Nucleus accumbens (tissue), 56 donors: ENCODE measurements at regions not wholly inside any gene's neighbourhood (a gene's known extent, or its start where the extent isn't known, plus 50 kb on each side); places are given as distances from the start of the nearest gene placed in this dataset.
"Not testable (repeated sequence)": the region's sequence is repeated elsewhere in the genome, so short reads cannot be mapped to it uniquely, and the experiment has no call there.

ENCODE experiments used
- DNase-seq, 56 donors: peaks; one replicate each; lab custom pipeline; 2025; lab: John Stamatoyannopoulos, UW

GRCh38 chr3:182414586-182414985 lies 378.7 kb upstream of the ATP11B start:
- DNase-seq: no peak

- DNase-seq: no peak
Measured at GRCh38 chr3:182420741-182421140, 372.6 kb upstream of the ATP11B start.

DNA sequence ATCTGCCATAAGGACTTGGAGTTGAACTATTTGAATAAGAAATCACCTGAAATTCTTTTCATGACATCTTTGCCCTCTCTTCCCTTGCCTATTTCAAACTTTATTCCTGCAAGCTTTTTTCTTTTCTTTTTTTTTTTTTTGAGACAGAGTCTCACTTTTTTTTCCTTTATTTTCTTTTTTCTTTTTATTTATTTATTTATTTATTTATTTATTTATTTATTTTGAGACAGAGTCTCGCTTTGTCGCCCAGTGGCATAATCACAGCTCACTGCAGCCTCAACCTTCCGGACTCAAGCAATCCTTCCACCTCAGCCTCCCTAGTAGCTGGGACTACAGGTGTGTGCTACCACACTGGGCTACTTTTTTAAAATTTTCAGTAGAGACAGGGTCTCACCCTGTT lies 369.3 kb upstream of the ATP11B start:
- DNase-seq: no peak

GRCh38 chr3:182425926-182426718 lies 367.2 kb upstream of the ATP11B start:
- DNase-seq: not testable (repeated sequence)

- not testable (repeated sequence) for DNase-seq
Measured at GRCh38 chr3:182431972-182432371, 361.3 kb upstream of the ATP11B start.

DNA sequence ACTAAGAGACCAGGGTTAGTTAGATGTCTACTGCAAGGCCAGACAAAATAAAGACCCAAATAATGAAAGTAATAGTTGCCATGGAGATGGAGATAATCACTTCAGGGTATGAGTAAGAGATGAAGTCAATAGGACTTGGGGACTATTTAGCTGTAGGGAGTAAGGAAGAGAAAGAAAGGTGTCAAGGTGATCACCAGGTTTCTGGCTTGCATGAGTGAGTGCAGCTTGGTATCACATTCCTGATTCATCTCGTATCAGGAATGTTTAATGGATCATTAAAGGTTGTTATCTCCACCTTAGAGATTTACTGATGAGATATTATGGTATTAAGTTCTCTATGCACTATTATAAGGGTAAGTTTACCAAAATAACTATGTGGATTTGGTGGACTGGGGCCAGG lies 357.4 kb upstream of the ATP11B start:
- DNase-seq: no peak

- no peak for DNase-seq
Measured at GRCh38 chr3:182436547-182436946, 356.8 kb upstream of the ATP11B start.

- no peak for DNase-seq
Measured at GRCh38 chr3:182438398-182438797, 354.9 kb upstream of the ATP11B start.

- DNase-seq: no peak
Measured at GRCh38 chr3:182440101-182440500, 353.2 kb upstream of the ATP11B start.

DNA sequence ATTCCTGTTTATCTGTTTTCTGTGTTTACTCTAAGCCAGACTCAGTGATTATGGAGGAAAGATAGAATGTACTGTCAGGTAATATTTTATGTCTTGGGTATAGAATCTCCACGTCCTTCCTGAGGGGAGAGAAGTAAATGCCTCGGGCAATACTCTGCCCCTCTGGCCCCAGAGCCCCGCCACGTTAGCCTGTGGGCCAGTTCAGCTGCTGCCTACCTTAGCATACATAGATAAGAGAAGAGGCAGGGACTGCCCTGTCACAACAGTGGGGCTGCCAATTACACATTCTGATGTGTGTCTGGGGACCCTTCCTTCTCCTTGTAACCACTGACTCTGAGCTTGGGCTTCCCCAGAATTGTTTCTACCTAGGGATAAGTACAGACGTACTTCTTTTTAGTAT lies 347.7 kb upstream of the ATP11B start:
- DNase-seq: no peak

DNA sequence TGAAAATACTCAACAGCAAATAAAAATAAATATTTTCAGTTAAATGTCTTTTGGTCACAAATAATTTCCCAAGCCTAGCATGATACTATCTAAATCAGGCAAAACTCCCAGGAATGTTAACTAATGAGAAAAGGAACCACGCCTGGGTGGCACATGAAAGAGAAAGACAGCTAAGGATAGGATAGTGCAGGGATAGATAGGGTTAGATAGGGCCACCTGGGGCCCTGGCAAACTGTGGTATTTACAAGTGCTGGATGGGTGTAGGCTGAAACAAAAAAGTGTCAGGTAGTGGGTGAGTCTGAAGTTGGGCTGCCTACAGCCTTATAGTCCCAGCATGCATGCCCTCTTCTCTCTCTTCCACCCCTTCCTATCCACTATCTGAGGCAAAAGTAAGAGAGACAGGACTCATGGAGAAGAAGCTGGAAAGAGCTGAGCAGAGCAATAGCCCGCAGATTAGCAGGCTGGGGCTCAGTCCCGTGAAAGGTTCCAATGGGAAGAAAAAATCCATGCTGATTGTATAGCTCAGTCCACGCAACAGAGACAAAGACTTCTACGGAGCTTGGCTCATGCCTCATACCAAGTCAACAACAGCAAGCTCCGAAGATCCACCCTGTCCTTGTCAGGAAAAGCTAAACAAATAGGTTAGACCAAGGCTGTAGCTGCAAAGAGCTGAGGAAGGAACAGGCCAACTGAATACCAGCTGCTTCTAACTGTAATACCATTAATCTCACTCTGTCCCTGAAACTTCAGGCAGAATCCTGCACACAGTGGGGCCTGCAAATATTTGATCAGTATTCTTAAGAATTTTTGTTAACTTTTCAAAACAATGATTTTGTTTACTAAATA lies 342.1 kb upstream of the ATP11B start:
- no peak for DNase-seq

- no peak for DNase-seq
Measured at GRCh38 chr3:182451871-182452270, 341.4 kb upstream of the ATP11B start.

GRCh38 chr3:182455011-182455410 lies 338.3 kb upstream of the ATP11B start:
- no peak for DNase-seq

DNA sequence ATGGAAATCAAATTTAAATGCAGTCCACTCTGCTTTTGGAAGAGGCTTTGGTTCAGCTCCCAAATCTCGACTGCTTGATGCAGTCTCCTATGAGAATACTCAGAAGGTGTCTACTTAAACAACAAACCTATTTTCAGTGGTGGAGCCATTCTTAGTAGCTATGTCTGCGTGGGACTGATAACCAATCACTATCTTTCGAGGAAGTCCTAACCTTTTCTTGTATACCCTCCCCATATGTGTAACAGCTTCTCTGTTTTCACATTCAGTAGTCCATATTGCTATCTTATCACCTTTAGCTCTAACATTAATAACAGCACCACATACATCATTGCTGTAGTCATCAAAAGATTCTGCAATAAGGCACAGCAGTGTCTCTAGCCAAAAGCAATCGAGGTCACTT lies 333.0 kb upstream of the ATP11B start:
- no peak for DNase-seq

DNA sequence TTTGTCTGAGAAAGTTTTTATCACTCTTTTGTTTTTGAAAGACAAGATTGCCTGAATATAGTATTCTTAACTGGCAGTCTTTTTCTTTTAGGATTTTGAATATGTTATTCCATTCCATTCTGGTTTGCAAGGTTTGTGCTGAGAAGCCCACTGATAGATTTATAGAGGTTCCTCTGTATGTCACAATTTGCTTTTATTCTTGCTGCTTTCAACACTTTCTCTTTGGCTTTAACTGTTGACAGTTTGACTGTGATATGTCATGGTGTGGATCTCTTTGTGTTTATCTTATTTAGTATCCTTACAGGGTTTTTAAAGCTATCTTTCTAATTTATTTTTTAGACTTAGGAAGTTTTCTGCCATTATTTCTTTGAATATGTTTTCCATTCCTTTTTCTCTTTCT lies 331.2 kb upstream of the ATP11B start:
- no peak for DNase-seq

DNA sequence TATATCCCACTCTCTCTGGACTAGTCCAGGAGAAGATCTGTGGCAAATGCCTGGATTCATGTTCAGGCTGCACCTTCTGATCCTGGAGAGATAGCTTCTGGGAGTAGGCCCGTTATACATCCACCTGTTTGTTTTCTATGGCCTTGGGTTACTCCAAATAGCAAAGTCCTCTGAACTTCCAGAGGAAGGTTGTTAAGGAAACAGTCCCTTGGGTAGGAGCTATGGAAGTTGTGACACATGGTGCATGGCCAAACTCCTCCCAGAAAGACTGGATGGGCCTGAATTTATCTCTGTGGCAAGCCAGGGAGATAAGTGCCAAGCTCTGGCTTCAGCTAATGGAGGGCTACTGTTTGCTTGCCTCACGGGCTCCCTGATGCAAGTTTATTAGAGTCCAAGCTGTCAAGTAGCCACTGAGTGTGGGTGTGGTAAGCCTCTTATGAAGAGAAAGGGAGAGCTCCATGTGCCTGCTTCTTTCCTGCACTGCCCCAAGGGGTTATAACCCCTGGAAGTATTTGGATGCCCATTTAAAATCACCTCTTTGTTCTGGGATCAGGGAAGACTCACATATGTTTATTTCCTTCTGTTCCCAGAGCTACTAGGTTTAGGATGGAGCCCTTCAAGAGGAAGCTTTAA lies 328.7 kb upstream of the ATP11B start:
- DNase-seq: no peak

DNA sequence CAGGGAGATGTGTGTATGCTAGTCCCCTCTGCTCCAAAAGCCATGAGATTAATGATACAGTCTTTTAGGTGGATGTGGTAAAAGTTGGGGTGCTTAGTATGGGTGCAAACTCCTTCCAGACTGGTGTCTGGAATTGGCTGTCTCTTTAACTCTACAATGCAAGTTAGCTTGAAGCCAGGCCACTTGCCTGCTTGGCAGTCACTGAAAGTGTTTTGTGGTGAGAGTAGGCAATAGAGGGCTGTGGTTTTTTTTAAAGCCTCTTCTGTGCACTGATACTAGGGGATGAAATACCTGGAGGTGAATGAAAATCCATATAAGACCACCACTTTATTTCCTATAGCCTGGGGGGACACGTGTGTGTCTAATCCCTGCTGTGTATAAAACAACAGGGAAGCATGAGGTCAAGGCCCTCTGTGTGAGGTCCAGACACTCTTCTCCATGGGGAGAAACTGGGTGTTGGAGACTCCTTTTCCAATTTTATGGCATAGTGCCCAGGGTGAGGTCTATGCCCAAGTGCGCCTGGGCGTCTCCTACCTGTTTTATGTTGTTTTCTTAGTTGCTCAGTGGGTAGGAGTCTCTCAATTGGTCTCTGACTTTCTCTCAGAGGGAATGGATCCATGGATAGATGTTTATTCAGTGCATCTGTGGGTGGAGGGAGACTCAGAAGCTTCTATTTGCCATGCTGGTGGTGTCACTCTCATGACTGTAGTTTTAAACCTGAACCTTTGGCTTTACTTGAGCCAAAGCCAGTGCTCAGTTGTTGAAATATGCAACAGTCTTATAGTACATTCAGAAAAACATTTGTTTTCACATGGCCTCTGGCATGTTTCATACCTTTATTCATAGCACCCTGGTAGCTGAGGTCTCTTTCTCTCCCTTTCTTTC lies 327.8 kb upstream of the ATP11B start:
- DNase-seq: no peak

GRCh38 chr3:182469086-182469485 lies 324.2 kb upstream of the ATP11B start:
- DNase-seq: no peak

DNA sequence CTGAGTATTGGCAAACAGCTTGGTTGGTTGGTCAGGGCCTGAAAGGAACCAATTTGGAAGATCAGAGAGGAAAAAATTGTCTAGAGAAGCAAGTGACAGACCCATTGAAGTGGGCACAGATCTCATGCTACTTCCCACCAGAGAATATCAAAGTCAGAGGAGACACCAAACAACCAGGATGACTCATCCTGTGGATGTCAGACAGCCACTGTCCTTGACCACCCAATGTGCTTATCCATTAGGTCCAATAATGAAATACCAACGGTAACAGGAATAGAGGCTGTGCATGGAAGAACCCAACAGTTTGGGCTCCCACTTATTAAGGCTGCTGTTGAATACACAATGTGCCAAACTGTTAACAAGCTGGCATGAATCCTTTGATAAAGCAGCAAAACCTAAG lies 323.1 kb upstream of the ATP11B start:
- no peak for DNase-seq

- no peak for DNase-seq
Measured at GRCh38 chr3:182473191-182473710, 320.1 kb upstream of the ATP11B start.
